Fibroblast of skin of left quadriceps (primary cell): ENCODE measurements at regions not wholly inside any gene's neighbourhood (a gene's known extent, or its start where the extent isn't known, plus 50 kb on each side); places are given as distances from the start of the nearest gene placed in this dataset.

ENCODE experiments used
- DNase-seq, 2 experiments: peaks; one replicate each; pipeline ENCODE4 v3.0.0-alpha.2; 2013; ENCODE audit warnings: low read depth in 2 of 2

DNA sequence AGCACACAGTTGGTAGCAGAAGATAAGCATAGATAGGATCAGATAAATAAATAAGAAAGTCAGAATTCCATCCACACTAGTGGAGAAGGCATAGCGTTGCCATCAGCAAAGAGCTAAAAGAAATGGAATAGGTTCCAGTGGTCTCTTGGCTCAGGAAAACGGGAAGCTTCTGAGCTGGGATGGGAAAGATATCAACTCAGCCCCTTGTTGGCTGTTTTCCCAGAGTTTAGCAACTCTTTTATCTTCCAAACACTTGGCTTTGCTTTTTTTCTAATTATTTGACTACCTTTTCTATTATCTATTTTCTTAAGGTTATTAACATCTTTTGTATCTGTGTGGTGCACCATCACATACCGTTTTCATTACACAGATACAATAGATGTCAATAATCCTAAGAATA lies 445.7 kb upstream of the TRPC7 start:
- DNase-seq, result no peak

DNA sequence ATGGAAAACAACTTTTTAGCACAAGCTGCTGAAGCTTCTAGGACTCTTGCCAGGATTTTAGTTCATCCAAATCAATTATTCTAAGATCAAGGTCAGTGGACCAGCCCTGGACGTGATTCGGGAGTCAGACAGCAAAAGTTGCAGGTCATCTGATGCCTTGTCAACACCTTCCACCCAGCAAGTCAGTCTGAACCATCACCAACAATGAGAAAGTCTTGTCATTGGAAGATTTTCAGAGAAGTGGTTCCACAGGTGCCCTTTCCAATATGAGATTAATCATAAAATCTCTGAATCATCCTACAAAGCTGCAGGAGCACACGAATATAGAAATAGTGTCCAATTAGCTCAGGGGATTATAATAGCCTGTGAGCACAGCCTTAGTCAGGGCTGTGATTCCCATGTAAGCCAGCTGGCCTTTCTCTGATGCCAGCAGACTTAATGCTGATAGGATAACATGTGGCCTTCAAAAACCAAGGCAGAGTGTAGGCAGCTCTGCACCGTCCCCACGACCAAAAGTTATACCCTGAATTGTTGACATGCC lies 445.0 kb upstream of the TRPC7 start:
- peak; percentile 51 to 53 for DNase-seq

DNA sequence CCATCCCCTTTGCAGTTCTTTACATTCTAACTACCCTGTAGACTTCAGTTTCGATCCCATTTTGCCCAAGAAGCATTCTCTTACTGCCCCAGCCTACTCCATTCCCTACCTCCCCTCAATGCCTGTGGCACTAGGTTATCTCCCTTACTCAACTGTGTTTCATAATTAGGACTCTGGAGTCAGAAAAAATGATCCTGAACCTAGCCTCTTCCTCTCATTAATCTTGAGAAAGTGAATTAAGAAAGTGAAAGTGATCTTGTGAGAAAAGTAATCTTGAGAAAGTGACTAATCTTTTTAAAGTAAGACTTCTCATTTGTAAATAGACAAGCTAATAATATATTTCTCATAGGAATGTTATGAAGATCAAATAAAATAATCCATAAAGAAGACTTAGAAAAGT lies 444.0 kb upstream of the TRPC7 start:
- DNase-seq, result no peak

DNA sequence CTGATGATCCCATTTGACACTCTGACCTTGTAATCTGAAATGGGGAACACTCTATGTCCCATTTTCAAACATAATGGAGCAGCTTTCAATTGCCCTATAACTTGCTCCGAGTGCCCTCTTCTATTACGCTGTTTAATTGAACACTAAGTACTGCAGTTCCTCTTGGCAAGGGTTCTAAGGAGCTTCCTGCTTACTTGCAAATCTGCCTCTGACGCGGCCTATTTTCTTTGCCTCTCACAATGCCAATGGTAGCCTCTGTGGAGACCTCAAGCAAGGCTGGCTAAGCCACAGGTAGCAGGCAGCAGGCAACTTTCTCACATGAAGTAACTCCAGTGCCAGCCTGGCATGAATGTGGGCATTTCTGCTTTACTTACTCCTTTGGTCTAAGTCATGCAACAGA lies 443.4 kb upstream of the TRPC7 start:
- DNase-seq, result no peak

DNA sequence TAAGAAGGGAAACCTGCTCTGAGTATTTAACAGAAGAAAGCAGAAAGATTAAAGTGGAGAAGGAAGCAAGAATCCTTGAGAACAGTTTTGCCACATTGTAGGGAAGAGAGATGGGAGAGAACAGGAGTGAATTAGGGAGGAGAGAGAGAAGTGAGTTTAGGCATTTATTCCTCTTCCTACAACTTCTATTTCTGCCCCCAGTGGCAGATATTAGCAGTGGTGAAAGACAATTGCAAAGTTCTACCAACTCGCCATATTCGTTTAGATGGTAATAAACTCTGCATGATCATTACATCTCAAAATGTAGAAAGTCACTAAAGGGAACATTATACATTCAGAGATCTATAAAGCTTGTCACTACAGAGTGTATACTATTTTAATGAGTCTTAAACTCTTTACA lies 440.1 kb upstream of the TRPC7 start:
- DNase-seq, result no peak

DNA sequence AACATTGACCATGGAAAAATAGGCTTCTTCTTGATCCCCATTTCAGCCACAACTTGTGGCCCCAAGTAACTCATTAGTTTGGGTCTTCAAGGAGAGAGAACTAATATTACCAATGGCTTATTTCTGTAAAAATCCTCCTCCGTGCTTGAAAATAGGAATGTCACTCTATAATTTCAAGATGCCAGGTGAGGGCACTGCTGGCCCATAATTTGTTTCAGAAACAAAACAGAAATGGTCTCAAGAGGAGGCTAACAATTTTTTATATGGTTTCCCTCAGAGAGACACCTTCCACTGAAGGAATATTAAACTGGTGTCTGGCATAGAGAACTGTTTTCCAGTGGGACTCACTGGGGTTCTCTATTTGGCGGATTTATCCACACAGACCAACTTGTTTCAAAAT lies 437.0 kb upstream of the TRPC7 start:
- no peak for DNase-seq

DNA sequence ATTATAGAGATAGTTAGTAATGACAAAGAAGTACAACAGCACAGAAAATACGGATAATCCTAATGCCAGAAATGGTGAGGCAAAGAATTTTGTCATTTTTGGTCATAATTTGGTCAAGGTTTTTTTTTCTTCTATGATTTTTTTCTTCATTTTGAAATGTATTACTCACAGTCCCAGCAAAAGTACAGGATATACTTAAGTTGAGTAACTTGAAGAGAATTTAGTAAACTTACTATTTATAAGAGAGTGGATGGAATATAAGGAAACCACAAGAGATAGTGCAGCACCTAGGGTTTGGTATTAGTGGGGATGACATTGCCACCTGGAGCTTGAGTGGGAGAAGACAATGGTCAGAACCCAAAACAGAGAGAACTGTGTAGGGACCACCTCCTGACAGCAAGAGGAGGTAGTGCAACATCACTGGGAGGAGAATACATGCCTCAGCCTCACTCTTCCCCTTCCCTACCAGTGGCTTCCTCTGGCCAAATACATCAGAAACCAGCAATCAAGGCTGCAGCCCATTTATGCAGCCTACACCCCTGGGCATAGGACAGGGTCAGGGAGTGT lies 434.5 kb upstream of the TRPC7 start:
- DNase-seq, result no peak

DNA sequence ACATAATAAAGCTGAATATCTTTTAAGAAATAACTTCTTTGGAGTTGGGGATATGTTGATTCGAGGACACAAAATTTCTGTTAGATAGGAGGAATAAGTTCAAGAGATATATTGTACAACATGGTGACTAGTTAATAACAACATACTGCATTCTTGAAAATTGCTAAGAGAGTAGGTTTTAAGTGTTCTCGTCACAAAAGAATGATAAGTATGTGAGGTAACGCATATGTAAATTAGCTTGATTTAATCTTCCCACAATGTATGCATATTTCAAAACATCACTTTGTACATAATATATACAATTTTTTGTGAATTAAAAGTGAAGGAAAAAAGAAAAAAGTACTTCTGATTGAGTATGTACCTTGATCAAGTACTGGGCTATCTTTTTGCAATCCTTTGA lies 428.0 kb upstream of the TRPC7 start:
- DNase-seq, result no peak

DNA sequence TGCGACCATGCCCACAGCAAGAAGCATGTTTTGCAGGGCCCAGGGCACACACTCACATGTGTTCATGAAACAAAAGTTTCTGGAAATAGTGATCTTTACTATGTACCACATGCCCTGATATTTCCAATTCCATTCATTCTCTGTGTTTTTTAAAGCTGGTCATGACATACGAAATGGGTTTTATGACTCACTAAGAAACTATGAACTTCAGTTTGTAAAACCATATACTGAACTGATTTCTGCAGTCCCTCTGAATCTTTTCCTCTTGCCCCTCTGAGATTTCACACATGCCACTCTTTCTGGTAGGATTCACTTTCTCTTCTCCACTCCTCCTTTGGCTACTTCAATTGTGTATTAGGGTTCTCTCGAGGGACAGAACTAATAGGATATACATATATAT lies 416.1 kb upstream of the TRPC7 start:
- peak; percentile 70 to 71 for DNase-seq

DNA sequence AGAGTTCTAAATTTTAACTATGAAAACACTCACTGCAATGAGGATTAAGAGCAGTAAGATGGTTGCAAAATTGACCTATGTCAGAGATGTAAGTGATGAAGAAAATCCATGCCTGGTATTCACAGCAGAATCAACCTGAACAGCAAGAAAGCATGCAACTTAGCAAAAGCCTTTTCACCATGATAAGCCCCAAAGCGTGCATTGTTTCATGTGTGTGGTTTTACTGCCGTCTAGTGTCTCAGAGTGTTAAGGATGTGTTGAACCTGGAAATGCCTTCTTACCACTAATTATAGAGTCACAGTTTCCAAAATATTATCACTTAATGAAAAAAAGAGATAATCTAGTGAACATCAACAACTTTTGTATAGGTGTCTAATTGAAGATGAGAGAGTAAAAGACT lies 415.2 kb upstream of the TRPC7 start:
- DNase-seq, result no peak

DNA sequence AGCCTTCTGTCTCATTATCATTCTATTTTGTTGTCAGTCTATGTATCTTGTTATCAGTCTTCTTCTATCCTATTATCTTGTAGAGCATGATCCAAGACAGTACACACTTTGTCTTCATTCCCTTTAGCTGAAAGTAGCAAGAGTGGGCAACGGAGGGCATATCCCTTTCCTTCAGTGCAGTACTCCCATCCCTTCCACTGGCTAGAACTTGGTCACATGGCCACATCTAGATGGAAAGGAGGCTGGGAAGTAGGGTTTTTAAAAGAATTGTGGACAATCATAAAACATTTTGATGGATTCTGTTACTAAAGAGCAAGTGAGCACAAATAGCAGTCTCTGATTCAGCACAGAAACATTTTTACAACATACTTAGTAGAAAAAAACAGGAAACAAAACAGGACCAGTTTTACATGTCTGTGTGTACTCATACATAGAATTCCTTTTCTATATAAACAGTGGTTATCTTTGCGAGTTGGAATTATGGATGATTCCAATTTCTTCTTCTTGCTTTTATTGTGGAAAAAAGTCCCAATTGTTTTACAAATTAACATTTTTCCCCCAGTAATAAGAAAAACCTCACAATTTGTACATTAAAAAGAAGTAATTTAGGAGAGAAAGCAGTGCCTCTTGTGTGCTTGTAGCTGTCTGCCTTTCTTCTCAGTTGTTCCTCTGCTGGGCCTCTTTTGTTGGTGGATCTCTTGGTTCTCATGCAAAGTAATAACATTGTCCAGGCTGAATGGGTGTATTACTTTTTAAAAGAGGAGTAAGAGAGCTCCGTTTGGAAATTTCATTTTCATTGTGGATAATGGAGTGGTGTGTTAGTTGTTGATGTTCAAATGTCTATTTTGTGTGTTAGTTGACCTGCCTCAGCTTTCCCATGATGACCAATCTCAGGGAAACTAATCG lies 410.9 kb upstream of the TRPC7 start:
- DNase-seq, result peak; percentile 51 to 56

DNA sequence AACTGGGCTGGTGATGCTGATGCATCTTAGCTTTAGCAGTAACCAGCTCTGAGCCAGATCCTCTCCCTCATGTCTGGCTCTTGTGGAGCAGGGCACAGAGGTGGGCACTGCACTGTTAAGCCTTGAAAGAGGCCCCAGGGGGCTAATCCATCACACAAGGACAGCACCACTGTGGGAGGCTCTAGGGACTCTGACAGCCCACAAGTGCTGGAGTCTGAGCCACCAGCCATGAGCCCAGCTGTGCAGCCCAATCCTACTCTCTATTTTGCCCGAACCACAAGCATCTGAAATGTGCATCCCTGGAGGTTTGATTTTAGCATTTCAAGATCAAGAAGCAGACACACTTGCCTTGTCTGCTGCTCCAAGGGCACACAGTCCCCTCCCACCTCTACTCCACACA lies 407.1 kb upstream of the TRPC7 start:
- no peak for DNase-seq

DNA sequence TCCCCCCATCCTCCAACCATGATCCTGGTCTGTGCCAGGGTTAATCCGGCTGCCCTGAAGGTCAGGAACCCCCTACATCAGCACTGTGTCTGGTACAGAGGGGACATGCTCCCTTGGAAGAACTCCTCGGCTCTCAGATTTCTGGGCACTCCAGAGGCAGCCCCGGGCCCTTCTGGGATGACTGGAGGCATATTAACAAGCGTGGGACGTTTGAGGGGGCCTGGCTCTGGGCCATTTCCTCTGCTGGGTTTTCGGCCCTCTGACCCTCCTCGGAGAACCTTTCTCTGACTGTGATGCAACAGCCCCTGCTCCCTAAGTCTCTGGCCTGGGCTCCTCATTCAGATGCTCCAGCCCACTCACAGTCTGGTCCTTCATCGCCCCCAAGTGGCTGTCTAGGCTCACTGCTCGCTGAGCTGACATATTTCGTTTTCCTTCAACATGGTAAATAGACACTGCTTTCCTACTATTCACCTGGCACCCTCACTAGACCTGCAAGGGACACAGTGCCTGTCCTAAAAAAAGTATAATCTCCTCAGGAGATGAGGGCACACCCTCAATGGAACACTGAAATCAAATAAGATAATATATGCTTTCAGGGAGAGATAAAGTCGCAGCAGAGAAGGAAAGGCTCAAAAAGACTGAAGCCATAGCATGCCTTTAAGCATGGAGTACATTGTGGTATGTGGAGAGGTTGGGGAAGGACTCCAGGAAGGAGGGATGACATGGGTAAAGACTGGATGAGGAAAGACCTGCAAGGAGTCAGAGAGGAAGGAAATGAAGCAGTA lies 404.7 kb upstream of the TRPC7 start:
- DNase-seq, result peak in 1 of 2 experiments; percentile 58

DNA sequence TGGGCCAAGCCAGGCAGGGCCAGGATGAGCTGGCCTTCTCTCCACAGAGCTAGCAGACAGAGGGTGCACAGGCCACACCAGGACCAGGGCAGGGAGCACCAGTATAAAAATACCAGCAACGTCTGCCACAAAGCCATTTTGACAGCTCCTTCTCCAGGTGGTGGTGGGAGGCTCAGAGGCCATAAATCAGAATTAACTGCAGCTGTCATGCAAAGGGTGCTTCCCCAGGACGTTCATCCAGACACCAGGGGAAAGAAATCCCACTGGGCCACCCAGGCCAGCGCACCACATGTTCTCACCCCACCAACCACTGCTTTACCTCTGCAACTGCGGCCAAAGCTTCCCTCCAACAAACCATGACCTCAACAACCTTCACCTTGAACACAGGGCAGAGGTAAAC lies 403.7 kb upstream of the TRPC7 start:
- no peak for DNase-seq

DNA sequence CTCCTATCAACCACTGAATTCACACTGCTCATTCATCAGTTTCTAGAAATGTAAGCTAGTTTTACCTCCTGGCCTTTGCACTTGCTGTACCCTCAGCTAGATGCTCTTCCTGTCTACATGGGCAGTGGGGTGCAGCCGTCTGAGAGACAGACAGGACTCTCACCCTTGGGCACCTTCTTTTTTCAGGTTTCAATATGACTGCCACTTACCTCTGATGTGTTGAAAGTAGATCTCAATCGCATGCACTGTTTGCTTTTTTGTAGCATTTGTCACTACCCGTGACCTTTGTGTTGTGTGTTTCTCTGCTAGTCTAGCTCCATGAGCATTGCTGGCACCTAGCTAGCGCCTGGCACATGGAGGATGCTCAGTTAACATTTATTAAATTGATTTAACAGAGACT lies 403.1 kb upstream of the TRPC7 start:
- DNase-seq, result no peak

DNA sequence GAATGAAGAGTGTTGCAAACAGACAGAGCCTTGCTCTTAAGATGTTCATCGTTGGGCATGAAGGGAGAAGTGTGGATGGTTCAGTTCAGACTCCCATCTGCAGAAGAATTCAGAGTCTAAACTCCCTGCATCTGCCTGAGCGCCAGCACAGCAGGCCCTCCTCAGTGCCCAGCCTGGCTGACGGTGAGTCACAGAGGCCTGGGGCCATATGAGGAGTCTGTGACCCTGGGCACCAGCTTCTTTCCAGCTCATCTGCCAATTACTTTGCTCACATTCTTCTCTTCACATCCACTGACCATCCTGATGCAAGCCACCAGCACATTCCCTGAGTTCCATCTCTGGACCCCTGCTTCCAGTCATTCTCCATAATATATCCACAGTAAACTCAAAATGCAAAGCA lies 401.1 kb upstream of the TRPC7 start:
- no peak for DNase-seq

DNA sequence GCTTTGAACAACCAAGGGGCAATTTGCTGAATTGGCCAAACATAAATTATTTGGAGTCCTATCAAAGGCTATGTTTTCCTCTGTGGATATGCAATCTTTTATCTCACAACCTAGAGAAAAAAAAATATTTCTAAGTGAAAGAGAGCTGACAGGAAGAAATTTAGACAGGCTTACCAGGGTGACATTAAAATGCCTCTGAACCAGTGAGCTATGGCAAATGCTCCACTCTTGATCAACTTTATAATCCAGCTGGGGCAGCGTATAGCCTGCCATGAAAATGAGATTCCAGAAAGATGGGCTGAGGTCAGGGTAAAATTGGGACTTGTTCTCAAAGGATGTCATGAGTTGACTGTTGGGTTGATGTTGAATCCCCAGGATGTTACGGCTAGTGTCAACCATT lies 399.3 kb upstream of the TRPC7 start:
- no peak for DNase-seq

DNA sequence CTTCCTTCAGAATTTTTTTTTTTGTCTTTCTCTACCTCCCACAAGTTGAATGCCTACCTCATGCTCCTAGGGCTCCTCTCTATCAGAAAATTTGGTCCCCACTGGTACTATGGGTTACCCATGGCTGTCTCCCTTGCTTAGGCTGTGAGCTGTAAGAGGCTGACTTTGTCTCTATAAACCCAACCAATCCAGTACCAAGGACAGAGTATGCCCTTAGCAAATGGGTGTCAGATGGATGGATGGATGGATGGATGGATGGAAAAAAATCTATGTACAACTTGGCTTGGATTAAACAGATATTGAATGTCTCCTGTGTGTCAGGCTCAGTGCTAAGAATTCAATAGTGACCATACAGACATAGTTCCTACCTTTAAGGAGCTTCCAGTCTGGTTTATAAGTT lies 398.2 kb upstream of the TRPC7 start:
- no peak for DNase-seq

DNA sequence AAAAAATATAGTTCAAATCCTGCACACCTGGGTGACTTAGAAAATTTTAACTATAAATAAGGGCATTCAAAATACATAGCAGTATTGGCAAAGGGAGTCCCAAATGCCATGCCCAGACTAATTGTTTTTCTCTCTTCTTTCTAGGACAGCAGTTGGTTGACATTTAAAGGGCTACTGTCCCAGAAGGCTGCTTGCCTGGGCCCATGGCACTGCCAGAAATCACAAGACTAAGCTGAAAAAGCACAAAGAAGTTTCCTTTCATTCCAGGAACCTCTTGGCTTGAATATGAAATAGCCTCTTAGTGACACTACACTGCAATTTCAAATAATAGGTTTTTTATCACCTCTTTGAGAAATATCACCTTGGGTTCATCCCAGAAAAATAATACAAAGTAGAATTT lies 388.9 kb upstream of the TRPC7 start:
- no peak for DNase-seq

DNA sequence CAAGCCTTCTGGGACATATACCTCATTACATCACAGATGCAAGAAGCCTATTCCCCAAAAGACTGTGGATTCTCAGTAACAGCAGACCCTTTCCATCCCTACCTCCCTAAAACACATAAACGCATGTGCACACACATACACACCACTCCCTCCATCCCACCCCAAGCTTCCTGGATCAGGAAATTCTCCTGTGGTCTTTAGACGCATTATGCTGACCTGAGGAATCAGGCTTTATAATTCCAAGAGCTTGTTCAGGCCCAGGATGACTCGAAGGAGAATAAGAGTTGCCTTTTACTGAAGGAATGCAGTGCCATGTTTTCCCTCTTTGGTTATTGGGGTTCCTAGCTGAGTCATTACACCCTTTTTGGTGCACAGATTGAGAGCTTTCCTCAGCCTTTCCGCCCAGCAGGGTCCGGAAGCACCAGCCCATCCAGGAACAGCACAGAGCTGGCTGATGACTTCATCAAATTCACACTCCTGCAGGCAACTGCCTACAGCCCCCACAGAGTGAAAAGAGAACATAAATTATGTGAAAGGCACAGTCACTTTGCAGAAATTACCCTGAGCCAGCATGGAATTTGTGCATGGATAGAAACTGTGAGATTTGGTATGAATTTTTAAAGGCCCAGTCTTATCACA lies 385.0 kb upstream of the TRPC7 start:
- peak in 1 of 2 experiments; percentile 18 for DNase-seq

DNA sequence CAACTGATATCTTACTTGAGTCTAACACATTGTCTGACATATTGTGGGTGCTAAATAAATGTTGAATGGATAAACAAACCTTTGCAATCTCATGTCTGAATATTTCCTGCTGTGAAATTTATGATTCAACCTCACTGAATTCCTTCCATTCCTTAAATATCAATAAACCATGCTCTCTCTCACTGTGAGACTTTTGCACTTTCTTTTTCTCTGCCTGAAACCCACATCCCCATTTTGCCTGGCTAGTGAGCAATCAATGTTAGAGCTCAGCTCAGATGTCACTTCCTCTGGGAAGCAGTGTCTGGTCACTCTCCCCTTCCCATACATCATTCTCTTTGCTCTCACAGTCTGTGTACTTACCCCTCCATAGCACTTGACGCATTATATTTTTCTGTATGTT lies 383.7 kb upstream of the TRPC7 start:
- DNase-seq, result peak; percentile 21 to 24

DNA sequence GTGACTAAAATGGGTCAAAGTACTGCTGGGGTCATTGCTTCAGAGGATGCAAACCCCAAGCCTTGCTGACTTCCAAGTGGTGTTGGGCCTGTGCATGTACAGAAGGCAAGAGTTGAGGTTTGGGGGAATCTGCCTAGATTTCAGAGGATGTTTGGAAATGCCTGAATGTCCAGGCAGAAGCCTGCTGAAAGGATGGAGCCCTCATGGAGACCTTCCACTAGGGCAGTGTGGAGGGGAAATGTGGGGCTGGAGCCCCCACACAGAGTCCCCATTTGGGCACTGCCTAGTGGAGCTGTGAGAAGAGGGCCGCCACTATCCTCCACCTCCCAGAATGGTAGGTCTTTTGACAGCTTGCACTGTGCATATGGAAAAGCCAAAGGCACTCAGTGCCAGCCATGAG lies 377.7 kb upstream of the TRPC7 start:
- DNase-seq, result no peak
